ENCODE measurements at regions not wholly inside any gene's neighbourhood (a gene's known extent, or its start where the extent isn't known, plus 50 kb on each side); places are given as distances from the start of the nearest gene placed in this dataset.
"Not testable (repeated sequence)": the region's sequence is repeated elsewhere in the genome, so short reads cannot be mapped to it uniquely, and the experiment has no call there.

- DNase-seq, result no peak
These were observed 93.0 kb upstream of the GLI2 start for GRCh38 chr2:120642646-120643045.

GRCh38 chr2:120646994-120647393 lies 88.7 kb upstream of the GLI2 start:
- no peak for DNase-seq

- no peak for DNase-seq
These were observed 88.2 kb upstream of the GLI2 start for GRCh38 chr2:120647487-120647886.

- DNase-seq, result not testable (repeated sequence)
These were observed 86.3 kb upstream of the GLI2 start for GRCh38 chr2:120649381-120649780.

- peak; percentile 17 for DNase-seq
These were observed 85.5 kb upstream of the GLI2 start for GRCh38 chr2:120650022-120650644.

GRCh38 chr2:120651818-120652217 lies 83.8 kb upstream of the GLI2 start:
- no peak for DNase-seq

- DNase-seq, result no peak
These were observed 82.6 kb upstream of the GLI2 start for GRCh38 chr2:120653046-120653445.

- no peak for DNase-seq
These were observed 81.8 kb upstream of the GLI2 start for GRCh38 chr2:120653871-120654270.

GRCh38 chr2:120654381-120655134 lies 81.1 kb upstream of the GLI2 start:
- no peak for DNase-seq

- DNase-seq, result peak; percentile 40
These were observed 79.3 kb upstream of the GLI2 start for GRCh38 chr2:120656273-120656950.

- no peak for DNase-seq
These were observed 77.5 kb upstream of the GLI2 start for GRCh38 chr2:120658042-120658769.

GRCh38 chr2:120658770-120659158 lies 76.9 kb upstream of the GLI2 start:
- DNase-seq, result no peak

- DNase-seq, result no peak
These were observed 76.2 kb upstream of the GLI2 start for GRCh38 chr2:120659275-120659977.

- no peak for DNase-seq
These were observed 75.5 kb upstream of the GLI2 start for GRCh38 chr2:120660056-120660694.

- DNase-seq, result no peak
These were observed 74.8 kb upstream of the GLI2 start for GRCh38 chr2:120660771-120661459.

- DNase-seq, result no peak
These were observed 74.1 kb upstream of the GLI2 start for GRCh38 chr2:120661551-120661950.

GRCh38 chr2:120662046-120662445 lies 73.6 kb upstream of the GLI2 start:
- DNase-seq, result no peak

- DNase-seq, result no peak
These were observed 72.9 kb upstream of the GLI2 start for GRCh38 chr2:120662746-120663145.

GRCh38 chr2:120666433-120666832 lies 69.2 kb upstream of the GLI2 start:
- DNase-seq, result no peak

GRCh38 chr2:120667981-120668380 lies 67.7 kb upstream of the GLI2 start:
- DNase-seq, result no peak

GRCh38 chr2:120669121-120669952 lies 66.3 kb upstream of the GLI2 start:
- DNase-seq, result peak; percentile 88
